GM12874 (cell line): ENCODE measurements at regions not wholly inside any gene's neighbourhood (a gene's known extent, or its start where the extent isn't known, plus 50 kb on each side); places are given as distances from the start of the nearest gene placed in this dataset.

Experiments used
- TF ChIP-seq, protein P1 (sequence below): IDR thresholded peaks from 2 replicates; pipeline ENCODE4 v1.5.1; 2011; ENCODE audit warnings: low read depth, mild to moderate bottlenecking, control low read depth, low read length, moderate library complexity; ENCODE audit not compliant: insufficient read depth

DNA sequence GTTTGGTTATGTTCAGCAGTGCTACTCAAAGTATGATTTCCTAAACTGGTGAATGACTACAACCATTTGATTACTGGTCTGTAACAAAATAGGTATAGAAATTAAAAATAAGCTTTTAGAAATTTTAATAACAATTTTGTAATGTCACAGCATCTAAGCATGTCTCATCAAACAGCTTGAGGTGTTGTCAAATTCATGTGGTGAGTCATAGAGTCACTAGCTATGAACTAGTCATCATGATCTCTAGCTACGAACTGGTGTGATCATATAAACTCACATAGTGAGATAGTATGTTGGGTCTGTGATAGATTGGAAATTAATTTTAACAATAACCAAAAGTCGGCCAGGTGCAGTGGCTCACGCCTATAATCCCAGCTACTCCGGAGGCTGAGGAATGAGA, 213.9 kb upstream of the RBMS3 start:
- TF ChIP-seq, protein P1, sequence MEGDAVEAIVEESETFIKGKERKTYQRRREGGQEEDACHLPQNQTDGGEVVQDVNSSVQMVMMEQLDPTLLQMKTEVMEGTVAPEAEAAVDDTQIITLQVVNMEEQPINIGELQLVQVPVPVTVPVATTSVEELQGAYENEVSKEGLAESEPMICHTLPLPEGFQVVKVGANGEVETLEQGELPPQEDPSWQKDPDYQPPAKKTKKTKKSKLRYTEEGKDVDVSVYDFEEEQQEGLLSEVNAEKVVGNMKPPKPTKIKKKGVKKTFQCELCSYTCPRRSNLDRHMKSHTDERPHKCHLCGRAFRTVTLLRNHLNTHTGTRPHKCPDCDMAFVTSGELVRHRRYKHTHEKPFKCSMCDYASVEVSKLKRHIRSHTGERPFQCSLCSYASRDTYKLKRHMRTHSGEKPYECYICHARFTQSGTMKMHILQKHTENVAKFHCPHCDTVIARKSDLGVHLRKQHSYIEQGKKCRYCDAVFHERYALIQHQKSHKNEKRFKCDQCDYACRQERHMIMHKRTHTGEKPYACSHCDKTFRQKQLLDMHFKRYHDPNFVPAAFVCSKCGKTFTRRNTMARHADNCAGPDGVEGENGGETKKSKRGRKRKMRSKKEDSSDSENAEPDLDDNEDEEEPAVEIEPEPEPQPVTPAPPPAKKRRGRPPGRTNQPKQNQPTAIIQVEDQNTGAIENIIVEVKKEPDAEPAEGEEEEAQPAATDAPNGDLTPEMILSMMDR, result no peak

DNA sequence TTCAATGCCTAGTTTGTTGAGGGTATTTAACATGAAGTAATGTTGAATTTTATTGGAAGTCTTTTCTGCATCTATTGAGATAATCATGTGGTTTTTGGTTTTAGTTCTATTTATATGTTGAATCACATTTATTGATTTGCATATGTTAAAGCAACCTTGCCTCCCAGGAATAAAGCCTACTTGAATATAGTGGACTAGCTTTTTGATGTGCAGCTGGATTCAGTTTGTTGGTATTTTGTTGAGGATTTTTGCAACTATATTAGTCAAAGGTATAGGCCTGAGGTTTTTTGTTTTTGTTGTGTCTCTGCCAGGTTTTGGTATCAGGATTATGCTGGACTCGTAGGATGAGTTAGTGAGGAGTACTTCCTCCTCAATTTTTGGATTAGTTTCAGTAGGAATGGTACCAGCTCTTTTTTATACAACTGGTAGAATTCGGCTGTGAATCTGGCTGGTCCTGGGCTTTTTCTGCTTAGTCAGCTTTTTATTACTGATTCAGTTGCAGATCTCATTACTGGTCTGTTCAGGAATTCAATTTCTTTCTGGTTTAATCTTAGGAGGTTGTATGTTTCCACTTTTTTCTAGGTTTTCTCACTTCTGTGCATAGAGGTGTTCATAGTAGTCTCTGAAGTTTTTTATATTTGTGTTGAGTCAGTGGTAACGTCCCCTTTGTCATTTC, 209.8 kb upstream of the RBMS3 start:
- TF ChIP-seq, protein P1, result no peak

DNA sequence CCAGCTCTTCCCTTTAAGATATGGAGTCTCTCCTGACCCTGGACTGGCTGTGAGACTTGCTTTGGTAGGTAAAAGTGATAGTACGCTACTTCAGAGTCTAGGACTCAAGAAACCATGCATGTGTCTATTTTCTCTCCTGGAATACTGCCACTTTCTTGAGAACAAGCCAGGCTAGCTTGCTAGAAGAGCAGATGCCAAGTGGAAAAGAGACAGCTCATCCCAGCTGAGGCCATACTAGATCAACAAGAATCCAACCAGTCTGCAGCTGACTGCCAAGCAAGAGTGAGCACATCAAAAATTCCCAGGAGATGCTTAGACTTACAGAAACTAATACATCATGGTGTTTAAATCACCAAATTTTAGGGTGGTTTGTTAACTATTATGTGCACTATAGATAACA, 208.3 kb upstream of the RBMS3 start:
- TF ChIP-seq, protein P1, result no peak

DNA sequence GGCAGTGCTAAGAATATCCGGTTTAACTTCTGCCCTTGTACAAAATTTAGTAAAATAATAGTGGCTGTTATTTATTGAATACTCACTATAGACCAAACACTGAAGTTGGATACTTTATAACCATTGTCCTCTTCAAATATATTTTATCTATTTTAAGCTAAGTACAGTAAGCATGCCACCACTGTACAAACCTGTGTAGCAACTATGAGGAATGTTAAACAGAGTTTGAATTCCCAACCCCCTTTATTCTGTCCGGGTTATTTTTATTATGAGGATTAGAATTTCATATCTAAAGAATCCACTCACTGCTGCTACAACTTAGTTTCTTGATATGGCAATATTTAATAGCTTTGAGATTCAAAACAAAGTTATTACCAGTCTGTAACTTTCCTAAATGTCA, 203.5 kb upstream of the RBMS3 start:
- TF ChIP-seq, protein P1, result no peak

DNA sequence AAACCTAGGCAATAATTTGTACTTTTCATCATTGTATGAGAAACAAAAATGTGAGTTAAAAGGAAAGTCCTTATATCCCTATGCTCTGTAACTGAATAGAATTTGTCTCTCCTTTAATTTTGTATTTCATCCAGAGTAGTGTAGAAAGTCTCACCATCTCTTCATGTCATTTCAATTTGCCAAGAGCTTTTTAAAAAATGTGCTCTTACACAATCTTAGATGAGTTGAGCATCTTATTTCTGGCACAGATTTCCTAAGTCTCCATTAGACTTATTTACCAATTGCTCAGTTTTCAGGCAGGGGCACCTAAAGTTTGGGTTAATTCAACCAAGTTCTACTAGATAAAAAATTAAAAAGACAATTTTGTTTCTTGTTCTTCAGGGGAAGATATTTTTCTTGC, 201.5 kb upstream of the RBMS3 start:
- TF ChIP-seq, protein P1, result no peak

DNA sequence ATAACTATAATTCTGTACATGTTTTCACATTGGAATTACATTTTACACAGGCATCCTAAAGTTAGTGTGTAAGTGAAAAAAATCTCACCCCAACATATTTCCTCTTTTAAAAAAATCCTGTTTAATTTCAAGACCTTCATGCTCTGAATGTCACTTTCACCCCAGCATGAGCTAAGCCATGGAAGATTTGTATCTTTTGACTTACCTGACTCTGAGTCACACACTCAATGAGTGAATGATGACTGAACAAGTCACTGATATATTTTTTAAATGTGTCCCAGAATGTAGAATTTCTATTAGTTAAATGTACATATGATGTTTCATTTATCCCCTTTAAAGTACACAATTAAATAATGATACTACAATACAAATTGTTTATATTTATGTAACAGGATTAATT, 199.9 kb upstream of the RBMS3 start:
- TF ChIP-seq, protein P1, result no peak

DNA sequence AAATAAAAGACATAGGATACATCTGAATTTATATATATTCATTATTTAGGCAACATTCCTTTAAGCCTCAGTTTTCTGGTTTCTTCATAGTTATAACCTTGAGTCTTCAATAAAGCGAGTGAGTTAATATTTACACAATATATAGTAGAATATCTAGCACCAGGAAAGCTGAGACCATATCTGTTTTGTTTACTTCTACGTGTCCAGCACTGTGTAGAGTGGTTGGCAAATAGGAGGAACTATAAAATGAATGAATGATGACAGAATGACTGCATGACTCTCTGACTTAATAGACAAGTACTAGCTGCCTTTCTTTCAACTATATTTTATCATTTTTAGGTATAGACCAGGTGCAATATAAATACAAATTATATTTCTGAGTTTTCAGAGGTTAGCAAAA, 197.8 kb upstream of the RBMS3 start:
- TF ChIP-seq, protein P1, result no peak
